Body of pancreas (tissue), 4 donors: ENCODE measurements at regions not wholly inside any gene's neighbourhood (a gene's known extent, or its start where the extent isn't known, plus 50 kb on each side); places are given as distances from the start of the nearest gene placed in this dataset.

Source experiments
- ATAC-seq: fragments of 150-250 bp; one replicate; pipeline ENCODE4 v1.9.1; 2016
- DNase-seq, 4 donors: peaks; one replicate each; pipeline ENCODE4 v3.0.0-alpha.2; 2019
- H3K27ac ChIP-seq, 4 donors: fragments of 200-600 bp; sonication (generic); 1 replicate in 3 of 4; 2 replicates in 1 of 4; pipeline versions ENCODE4 v1.5.1 to v1.6.1; 2016 to 2019; ENCODE audit warnings: mild to moderate bottlenecking in 1 of 4, mixed read lengths in 1 of 4, moderate library complexity in 1 of 4
- H3K27me3 ChIP-seq, 2 donors: fragments of 200-600 bp; sonication (generic); one replicate each; pipeline ENCODE4 v1.6.0; 2016; ENCODE audit warnings: mild to moderate bottlenecking in 1 of 2
- H3K36me3 ChIP-seq, 2 donors: fragments of 200-600 bp; sonication (generic); replicated peaks in 1 of 2; 2 replicates each; pipeline ENCODE4 v1.5.1; 2016; ENCODE audit warnings: low read depth in 2 of 2; ENCODE audit not compliant: insufficient read depth in 1 of 2
- H3K4me1 ChIP-seq: fragments of 200-600 bp; sonication (generic); one replicate; pipeline ENCODE4 v1.6.0; 2016
- H3K4me3 ChIP-seq, 2 donors: fragments of 200-600 bp; sonication (generic); 1 replicate in 1 of 2; 2 replicates in 1 of 2; pipeline ENCODE4 v1.5.1; 2016 to 2019
- H3K9me3 ChIP-seq, 3 donors: fragments of 200-600 bp; sonication (generic); 1 replicate in 2 of 3; 2 replicates in 1 of 3; pipeline ENCODE4 v1.5.1; 2016
- CTCF ChIP-seq, 7 experiments: fragments of 450-650 bp in 4 of 7; fragments of 200-600 bp in 3 of 7; sonication (generic) in 3 of 7; IDR thresholded peaks; one replicate each; pipeline ENCODE4 v1.5.1; 2016 to 2019; ENCODE audit warnings: antibody characterized with exemption in 7 of 7
- POLR2A ChIP-seq, 3 donors: fragments of 450-650 bp; IDR thresholded peaks; one replicate each; pipeline ENCODE4 v1.6.1; 2016; ENCODE audit warnings: antibody characterized with exemption in 3 of 3, mild to moderate bottlenecking in 2 of 3
- WGBS, 2 donors: methylation state at CpG; one replicate each; pipeline ENCODE4 v1.1.5; 2017; 5-methylcytosine and 5-hydroxymethylcytosine counted together
- intact Hi-C: fragments of 100-400 bp; cut with DNase I; formaldehyde crosslinking; loops from one replicate; pipeline ENCODE4 v1.15.1; 2023

GRCh38 chr2:78132391-78133370 is 610.5 kb upstream of the LRRTM4 start:
- ATAC-seq: no peak
- WGBS, 2 donors: 54 to 65% methylated on average over 4 of the region's 4 CpGs

GRCh38 chr2:78145395-78145996 is 623.3 kb upstream of the LRRTM4 start:
- no peak for ATAC-seq
- Histone ChIP-seq H3K27ac (no peak overlapping the region), H3K4me1 (no peaks in the 10 kb centered on the region)

More at GRCh38 chr2:78132391-78133370, 610.5 kb upstream of the LRRTM4 start:
- TF ChIP-seq POLR2A (IDR thresholded peaks at IDR 0.05): no peak
- TF ChIP-seq CTCF (IDR thresholded peaks at IDR 0.05): no peak
- Histone ChIP-seq H3K4me1 (no peaks in the 10 kb centered on the region), H3K27ac (no peak overlapping the region), H3K36me3 (no peaks in the 10 kb centered on the region), H3K27me3 (no peaks in the 10 kb centered on the region), H3K4me3 (no peak overlapping the region), H3K9me3 (no peaks in the 10 kb centered on the region)
- intact Hi-C loops: no loop called here
- no peak for DNase-seq

GRCh38 chr2:78145997-78146722 is 624.0 kb upstream of the LRRTM4 start:
- no peaks in the 10 kb centered on the region for H3K9me3 ChIP-seq
- no peak overlapping the region for H3K27ac ChIP-seq
- no peaks in the 10 kb centered on the region for H3K4me1 ChIP-seq
- H3K36me3 ChIP-seq: no peaks in the 10 kb centered on the region
- intact Hi-C loops: no loop called here
- TF ChIP-seq CTCF (IDR thresholded peaks at IDR 0.05) (no peak), POLR2A (IDR thresholded peaks at IDR 0.05) (no peak)
- DNase-seq (no peak), ATAC-seq (no peak)
- no peaks in the 10 kb centered on the region for H3K27me3 ChIP-seq
- WGBS, 2 donors: 64 to 100% methylated on average over 1 to 9 of the region's 9 CpGs
- H3K4me3 ChIP-seq: no peak overlapping the region

More at GRCh38 chr2:78145395-78145996, 623.3 kb upstream of the LRRTM4 start:
- TF ChIP-seq POLR2A (IDR thresholded peaks at IDR 0.05) (no peak), CTCF (IDR thresholded peaks at IDR 0.05) (no peak)
- Histone ChIP-seq H3K27me3 (no peaks in the 10 kb centered on the region), H3K36me3 (no peaks in the 10 kb centered on the region), H3K9me3 (no peaks in the 10 kb centered on the region), H3K4me3 (no peak overlapping the region)
- DNase-seq: no peak
- intact Hi-C loops: no loop called here
- 63 to 78% methylated on average over 9 of the region's 9 CpGs for WGBS, 2 donors

GRCh38 chr2:78147466-78147865 is 625.3 kb upstream of the LRRTM4 start:
- DNase-seq (no peak), ATAC-seq (no peak)
- Histone ChIP-seq H3K4me3 (no peak overlapping the region), H3K27ac (no peak overlapping the region), H3K4me1 (no peaks in the 10 kb centered on the region), H3K9me3 (no peaks in the 10 kb centered on the region), H3K36me3 (no peaks in the 10 kb centered on the region), H3K27me3 (no peaks in the 10 kb centered on the region)
- intact Hi-C loops: no loop called here
- TF ChIP-seq CTCF (IDR thresholded peaks at IDR 0.05) (no peak), POLR2A (IDR thresholded peaks at IDR 0.05) (no peak)
- 54 to 65% methylated on average over 2 of the region's 2 CpGs for WGBS, 2 donors
